IMR-90 (cell line): ENCODE measurements at regions not wholly inside any gene's neighbourhood (a gene's known extent, or its start where the extent isn't known, plus 50 kb on each side); places are given as distances from the start of the nearest gene placed in this dataset.

Experiments
- ATAC-seq: fragments of 200-7000 bp; cut with Tn5 transposase; 2 replicates; pipeline ENCODE4 v1.9.1; 2020; ENCODE audit warnings: low read depth, mild to moderate bottlenecking, moderate library complexity
- BruUV-seq: library from RNA; stranded (reverse); fragments of 400-500 nt; replicated peaks from 2 replicates; lab custom pipeline; 2021; lab: Mats Ljungman, UMichigan
- CTCF ChIA-PET: fragments of 300-600 bp; formaldehyde crosslinking; extraction: SDS; loops from one replicate; lab custom pipeline; 2021; ENCODE audit warnings: antibody characterized with exemption; lab: Yijun Ruan, JAX
- POLR2A ChIA-PET: fragments of 300-600 bp; sonication (Branson Sonifier 250); formaldehyde crosslinking; loops from one replicate; lab custom pipeline; 2022; ENCODE audit warnings: antibody characterized with exemption; ENCODE audit not compliant: unreplicated experiment; lab: Charles Lee
- DNase-seq: peaks from one replicate; pipeline ENCODE4 v3.0.0; 2013
- H2AFZ ChIP-seq: replicated peaks from 2 replicates; pipeline ENCODE3; 2013; ENCODE audit warnings: low read length, mild to moderate bottlenecking; ENCODE audit not compliant: poor library complexity
- H2AK5ac ChIP-seq: 2 replicates; pipeline ENCODE4 v1.6.1; 2013; ENCODE audit warnings: low read depth, low read length, inconsistent platforms
- H2AK9ac ChIP-seq: replicated peaks from 2 replicates; pipeline ENCODE3; 2013; ENCODE audit warnings: mild to moderate bottlenecking, low read depth, low read length, moderate library complexity; ENCODE audit not compliant: poor library complexity
- H2BK120ac ChIP-seq: 2 replicates; pipeline ENCODE4 v1.6.1; 2013; ENCODE audit warnings: low read depth, low read length, inconsistent platforms
- H2BK15ac ChIP-seq: 3 replicates; pipeline ENCODE4 v1.6.1; 2013; ENCODE audit warnings: low read depth, low read length, inconsistent platforms
- H2BK20ac ChIP-seq: 2 replicates; pipeline ENCODE4 v1.6.1; 2013; ENCODE audit warnings: low read depth, mild to moderate bottlenecking, inconsistent platforms, low read length, moderate library complexity
- H2BK5ac ChIP-seq: 2 replicates; pipeline ENCODE4 v1.6.1; 2013; ENCODE audit warnings: mild to moderate bottlenecking, low read depth, low read length, inconsistent platforms; ENCODE audit not compliant: poor library complexity, severe bottlenecking
- H3K14ac ChIP-seq: replicated peaks from 2 replicates; pipeline ENCODE4 v1.6.1; 2013; ENCODE audit warnings: low read depth, low read length, inconsistent platforms
- H3K18ac ChIP-seq: 2 replicates; pipeline ENCODE4 v1.6.1; 2013; ENCODE audit warnings: low read depth, low read length, control low read depth
- H3K23ac ChIP-seq: 2 replicates; pipeline ENCODE4 v1.6.1; 2013; ENCODE audit warnings: low read depth, low read length, inconsistent platforms
- H3K27ac ChIP-seq: 2 replicates; pipeline ENCODE4 v1.5.1; 2013; ENCODE audit warnings: mild to moderate bottlenecking, control low read depth, low read length; ENCODE audit not compliant: insufficient read depth
- H3K27me3 ChIP-seq: 2 replicates; pipeline ENCODE4 v1.6.1; 2013; ENCODE audit warnings: low read length; ENCODE audit not compliant: control insufficient read depth, insufficient read depth
- H3K36me3 ChIP-seq: 2 replicates; pipeline ENCODE4 v1.6.1; 2013; ENCODE audit warnings: low read length, mixed read lengths; ENCODE audit not compliant: control insufficient read depth, insufficient read depth
- H3K4ac ChIP-seq: 2 replicates; pipeline ENCODE4 v1.6.1; 2013; ENCODE audit warnings: low read depth, low read length, inconsistent platforms
- H3K4me1 ChIP-seq: 2 replicates; pipeline ENCODE4 v1.6.1; 2013; ENCODE audit warnings: low read length, mixed read lengths; ENCODE audit not compliant: control insufficient read depth, insufficient read depth
- H3K4me2 ChIP-seq: 2 replicates; pipeline ENCODE4 v1.6.1; 2013; ENCODE audit warnings: low read depth, mild to moderate bottlenecking, control low read depth, low read length, moderate library complexity
- H3K4me3 ChIP-seq: 2 replicates; pipeline ENCODE4 v1.5.1; 2013; ENCODE audit warnings: low read depth, mild to moderate bottlenecking, control low read depth, low read length, moderate library complexity; ENCODE audit not compliant: insufficient read depth
- H3K56ac ChIP-seq: 2 replicates; pipeline ENCODE4 v1.6.1; 2013; ENCODE audit warnings: low read length, inconsistent platforms; ENCODE audit not compliant: insufficient read depth; ENCODE audit errors: extremely low read depth
- H3K79me1 ChIP-seq, 2 experiments: 2 replicates each; pipeline ENCODE4 v1.6.1; 2013; ENCODE audit warnings: low read length in 2 of 2, inconsistent platforms in 1 of 2, low read depth in 1 of 2
- H3K9ac ChIP-seq: 2 replicates; pipeline ENCODE4 v1.6.1; 2013; ENCODE audit warnings: low read depth, low read length, control low read depth
- H3K9me1 ChIP-seq: 2 replicates; pipeline ENCODE4 v1.6.1; 2013; ENCODE audit warnings: low read length, inconsistent platforms; ENCODE audit not compliant: insufficient read depth
- H3K9me3 ChIP-seq: 2 replicates; pipeline ENCODE4 v1.6.1; 2013; ENCODE audit warnings: low read length; ENCODE audit not compliant: control insufficient read depth, insufficient read depth
- H4K20me1 ChIP-seq: 2 replicates; pipeline ENCODE4 v1.6.1; 2013; ENCODE audit warnings: low read length, inconsistent platforms; ENCODE audit not compliant: insufficient read depth
- H4K5ac ChIP-seq: 2 replicates; pipeline ENCODE4 v1.6.1; 2013; ENCODE audit warnings: mild to moderate bottlenecking, low read depth, low read length, control low read depth
- H4K8ac ChIP-seq, 2 experiments: 2 replicates each; pipeline ENCODE4 v1.6.1; 2013; ENCODE audit warnings: low read depth in 2 of 2, low read length in 2 of 2, control low read depth in 1 of 2, inconsistent platforms in 1 of 2
- H4K91ac ChIP-seq: 2 replicates; pipeline ENCODE4 v1.6.1; 2013; ENCODE audit warnings: low read depth, low read length, inconsistent platforms; ENCODE audit not compliant: insufficient read depth
- BHLHE40 ChIP-seq: fragments of 150-350 bp; IDR thresholded peaks from 2 replicates; pipeline ENCODE4 v1.6.1; 2016; ENCODE audit warnings: mild to moderate bottlenecking, low read depth, low read length
- WGBS, 2 experiments: methylation state at CpG; one replicate each; pipeline versions ENCODE4 v1.1.5 to v1.1.7; 2013; ENCODE audit warnings: missing lambda C conversion rate in 2 of 2; ENCODE audit not compliant: insufficient read length in 1 of 2; ENCODE audit errors: extremely low coverage in 2 of 2; 5-methylcytosine and 5-hydroxymethylcytosine counted together
- dilution Hi-C: fragments of 300-500 bp; cut with HindIII; formaldehyde crosslinking; loops from one replicate; pipeline ENCODE4 v1.14.3; 2018; ENCODE audit warnings: low sequenced_read_pairs; ENCODE audit not compliant: unreplicated experiment
- in situ Hi-C: fragments of 300-500 bp; cut with MboI; formaldehyde crosslinking; loops from 3 replicates; pipeline ENCODE4 v1.14.3; 2019; ENCODE audit warnings: low sequenced_read_pairs, inconsistent platforms, mixed read lengths
- intact Hi-C: fragments of 100-400 bp; cut with micrococcal nuclease; formaldehyde crosslinking; loops from 2 replicates; pipeline ENCODE4 v1.10.0; 2022

GRCh38 chr4:53783208-53783859, 192.0 kb upstream of the LNX1 start:
- Histone ChIP-seq H2BK120ac (peak overlapping the region; percentile 83), H4K8ac (peak overlapping the region in 1 of 2 experiments; percentile 53; a peak in 1 of 4 replicates), H2BK5ac (peak overlapping the region; percentile 5), H4K20me1 (no peaks in the 10 kb centered on the region), H4K91ac (peak overlapping the region; percentile 42), H3K9me1 (peaks cover 21% of the 10 kb centered on the region), H3K4me1 (peaks cover 46% of the 10 kb centered on the region), H3K27ac (peak overlapping the region; percentile 69; the same call in 1 of the 2 replicates), H3K9ac (no peak overlapping the region), H3K18ac (peak overlapping the region; percentile 93), H3K14ac (peak overlapping the region; percentile 64), H3K4ac (peak overlapping the region; percentile 67), H3K23ac (no peak overlapping the region), H2BK15ac (peak overlapping the region; percentile 40; the same call in 2 of the 3 replicates), H3K4me2 (no peak overlapping the region), H3K4me3 (no peak overlapping the region), H3K36me3 (no peaks in the 10 kb centered on the region), H3K27me3 (no peaks in the 10 kb centered on the region), H4K5ac (peak overlapping the region; percentile 79), H2AK5ac (peak overlapping the region; percentile 65), H3K9me3 (no peaks in the 10 kb centered on the region), H2BK20ac (peak overlapping the region; percentile 91), H2AFZ (no peak overlapping the region), H2AK9ac (no peak overlapping the region), H3K56ac (no peak overlapping the region), H3K79me1 (no peaks in the 10 kb centered on the region)
- DNase-seq (no peak), ATAC-seq (no peak)
- CTCF ChIA-PET, result no interaction called here
- in situ Hi-C loops (no loop called here), dilution Hi-C loops (no loop called here), intact Hi-C loops (loop anchor here (5.0 to 10.0 kb wide), 4 partner anchors 76 to 766 kb away; no protein-coding TSS in a partner anchor)
- no CpG with 5 or more reads among the region's 1 CpG for WGBS, 2 experiments
- no peak for TF ChIP-seq BHLHE40
- POLR2A ChIA-PET, result interaction anchor here (0.6 kb wide), 1 partner anchor 74 kb away, joined by 3 read pairs; no protein-coding TSS in a partner anchor
- BruUV-seq, result no TSS peak
